AG10803 (cell line): ENCODE measurements at regions not wholly inside any gene's neighbourhood (a gene's known extent, or its start where the extent isn't known, plus 50 kb on each side); places are given as distances from the start of the nearest gene placed in this dataset.

Source experiments
- DNase-seq: peaks from one replicate; pipeline ENCODE4 v3.0.0; 2010; ENCODE audit warnings: low read depth
- H3K4me3 ChIP-seq: 2 replicates; pipeline ENCODE4 v1.5.1; 2011; ENCODE audit warnings: mild to moderate bottlenecking, low read length, control low read depth
- CTCF ChIP-seq: conservative IDR thresholded peaks from 2 replicates; pipeline ENCODE4 v1.5.1; 2011; ENCODE audit warnings: mild to moderate bottlenecking, low read length, control low read depth, inconsistent platforms

DNA sequence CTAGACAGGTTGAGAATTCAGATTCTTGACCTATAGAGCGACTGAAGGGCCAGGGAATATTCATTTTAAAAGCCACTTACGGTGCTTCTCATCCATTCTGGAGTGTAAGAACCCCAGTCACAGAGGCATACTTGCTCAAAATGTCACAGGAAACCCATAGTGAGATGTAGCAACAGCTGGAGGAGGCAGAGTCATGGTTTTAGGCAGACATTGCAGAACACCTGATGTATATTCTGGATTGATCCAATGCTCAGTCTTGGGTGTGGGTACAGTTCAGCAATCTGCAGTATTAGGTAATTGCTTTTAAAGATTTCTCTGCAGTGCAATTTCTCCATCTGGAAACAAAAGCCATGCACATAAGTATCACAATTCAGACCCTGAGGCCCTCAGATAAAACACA, 137.4 kb upstream of the SLC22A23 start:
- no peak for TF ChIP-seq CTCF
- H3K4me3 ChIP-seq = no peak overlapping the region
- DNase-seq = no peak

DNA sequence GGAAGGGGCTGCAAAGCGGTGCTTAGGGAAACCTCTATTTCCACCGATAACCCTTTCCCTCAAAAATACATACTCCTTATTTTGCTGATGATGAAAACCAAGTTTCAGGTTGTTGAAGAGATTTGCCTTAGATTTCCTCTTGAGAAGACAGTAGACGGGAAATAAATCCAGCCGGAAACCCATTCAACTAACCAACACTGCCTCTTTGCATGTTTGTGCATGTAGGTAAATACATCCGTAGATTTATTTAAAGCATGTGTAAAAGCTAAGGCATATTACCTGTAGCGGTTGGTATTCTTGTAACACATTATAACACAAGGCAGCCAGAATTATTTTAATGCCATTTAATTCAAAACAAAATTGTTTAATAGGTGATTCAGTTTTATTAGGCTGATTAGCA, 136.3 kb upstream of the SLC22A23 start:
- H3K4me3 ChIP-seq = no peak overlapping the region
- no peak for DNase-seq
- TF ChIP-seq CTCF = no peak

DNA sequence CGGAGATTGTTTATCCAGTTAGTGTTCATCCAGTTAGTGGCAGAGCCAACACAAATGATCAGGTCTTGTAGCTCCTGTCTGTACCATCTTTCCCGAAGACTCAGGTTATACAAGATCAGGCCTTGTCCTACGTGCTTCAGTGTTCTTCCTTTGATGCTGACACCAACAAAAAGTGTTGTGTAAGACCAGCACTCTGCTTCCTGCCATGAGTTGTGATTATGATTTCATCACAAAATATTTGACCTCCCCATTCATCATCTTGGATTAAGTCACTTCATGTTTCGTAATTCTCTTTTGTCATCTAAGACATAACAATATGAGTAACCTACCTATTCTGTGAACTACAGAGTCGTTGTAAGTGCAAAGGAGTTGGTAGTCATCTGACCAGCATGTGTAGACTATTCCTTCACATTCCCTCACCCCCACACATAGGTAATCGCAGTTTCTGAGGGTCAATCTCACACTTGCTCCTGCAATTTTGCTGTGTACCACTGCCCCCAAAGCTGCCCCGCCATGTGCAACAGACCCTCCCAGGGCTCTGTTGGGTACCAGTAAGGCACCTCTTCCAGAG, 135.6 kb upstream of the SLC22A23 start:
- DNase-seq = peak; percentile 94
- no peak for TF ChIP-seq CTCF
- no peak overlapping the region for H3K4me3 ChIP-seq

- no peak for TF ChIP-seq CTCF
- no peak for DNase-seq
- no peak overlapping the region for H3K4me3 ChIP-seq
Observed at GRCh38 chr6:3591970-3592369, 135.1 kb upstream of the SLC22A23 start.

- no peak for DNase-seq
- no peak for TF ChIP-seq CTCF
- H3K4me3 ChIP-seq = no peak overlapping the region
Observed at GRCh38 chr6:3587660-3588059, 130.8 kb upstream of the SLC22A23 start.

DNA sequence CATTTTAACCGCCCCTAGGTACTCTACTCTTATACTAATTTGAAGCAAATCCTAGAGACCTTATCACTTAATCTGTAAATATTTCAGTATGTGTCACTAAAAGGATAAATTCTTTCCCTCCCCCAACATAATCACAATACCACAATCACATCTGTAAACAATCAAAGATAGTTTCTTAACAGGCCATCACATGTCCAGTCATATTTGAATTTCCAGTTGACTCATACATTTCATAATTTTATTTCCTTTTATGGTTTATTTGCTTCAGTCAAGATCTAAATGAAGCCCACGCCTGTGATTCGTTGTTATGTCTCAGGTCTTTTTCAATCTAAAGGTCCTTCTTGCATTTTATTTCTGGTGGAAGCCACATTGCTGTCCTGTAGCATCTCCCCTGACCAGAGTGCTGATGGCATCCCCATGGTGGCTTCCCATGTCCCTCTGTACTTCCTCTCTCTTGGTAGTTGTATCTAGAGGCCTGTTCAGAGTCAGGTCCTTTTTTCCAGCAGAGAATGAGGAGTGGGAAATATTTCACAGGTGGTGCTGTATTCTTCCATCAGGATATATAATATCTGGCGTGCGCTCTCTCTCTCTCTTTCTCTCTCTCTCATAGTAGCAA, 128.6 kb upstream of the SLC22A23 start:
- no peak for TF ChIP-seq CTCF
- peak; percentile 90 for DNase-seq
- H3K4me3 ChIP-seq = no peak overlapping the region

DNA sequence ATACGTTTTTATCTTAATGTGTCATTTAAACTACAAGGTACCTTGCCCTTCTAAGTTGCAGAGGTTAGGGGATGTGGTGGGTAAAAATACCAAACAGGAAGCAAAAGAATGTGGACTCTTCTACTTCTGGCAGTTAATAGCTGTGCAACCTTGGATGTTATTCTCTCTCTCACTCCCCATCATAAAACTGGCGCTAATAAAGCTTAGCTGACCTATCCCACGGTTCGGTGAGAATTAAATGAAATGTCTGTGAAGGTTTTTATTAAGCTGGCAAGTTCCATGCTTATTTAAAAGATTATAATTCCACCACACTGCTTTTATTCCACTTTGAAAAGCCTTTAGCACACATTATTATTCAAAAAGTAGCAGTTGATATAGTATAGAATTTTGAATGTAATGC, 127.8 kb upstream of the SLC22A23 start:
- H3K4me3 ChIP-seq = no peak overlapping the region
- TF ChIP-seq CTCF = no peak
- no peak for DNase-seq
